Mesenchymal stem cell (in vitro differentiated cells and primary cell): ENCODE measurements at regions not wholly inside any gene's neighbourhood (a gene's known extent, or its start where the extent isn't known, plus 50 kb on each side); places are given as distances from the start of the nearest gene placed in this dataset.
A peak's percentile ranks its signal among the peaks of the same experiment; 100 is the strongest.

Source experiments
- DNase-seq: peaks from one replicate; pipeline ENCODE4 v3.0.0-alpha.2; 2013
- H2AFZ ChIP-seq: one replicate; pipeline ENCODE4 v1.6.1; 2013; ENCODE audit warnings: low read depth, mild to moderate bottlenecking, control low read depth, inconsistent platforms, low read length, moderate library complexity
- H2AK5ac ChIP-seq: 2 replicates; pipeline ENCODE4 v1.6.1; 2013; ENCODE audit warnings: low read length, moderate library complexity, mild to moderate bottlenecking, inconsistent platforms; ENCODE audit not compliant: severe bottlenecking
- H2BK120ac ChIP-seq: one replicate; pipeline ENCODE4 v1.6.1; 2013; ENCODE audit warnings: low read depth, mild to moderate bottlenecking, inconsistent platforms, low read length, moderate library complexity
- H2BK12ac ChIP-seq, 2 experiments: one replicate each; pipeline ENCODE4 v1.6.1; 2013; ENCODE audit warnings: inconsistent platforms in 2 of 2, low read length in 2 of 2, mild to moderate bottlenecking in 2 of 2, moderate library complexity in 2 of 2, control low read depth in 1 of 2
- H2BK15ac ChIP-seq: one replicate; pipeline ENCODE4 v1.6.1; 2013; ENCODE audit warnings: mild to moderate bottlenecking, low read depth, inconsistent platforms; ENCODE audit not compliant: poor library complexity, severe bottlenecking
- H2BK5ac ChIP-seq: 2 replicates; pipeline ENCODE4 v1.6.1; 2013; ENCODE audit warnings: low read depth, mild to moderate bottlenecking, low read length, control low read depth, inconsistent platforms; ENCODE audit not compliant: poor library complexity, severe bottlenecking
- H3K14ac ChIP-seq, 2 experiments: one replicate each; pipeline ENCODE4 v1.6.1; 2013; ENCODE audit warnings: inconsistent platforms in 2 of 2, low read length in 2 of 2, control low read depth in 1 of 2, mild to moderate bottlenecking in 1 of 2, moderate library complexity in 1 of 2
- H3K18ac ChIP-seq, 2 experiments: one replicate each; pipeline ENCODE4 v1.6.1; 2013; ENCODE audit warnings: inconsistent platforms in 2 of 2, low read length in 2 of 2, control low read depth in 1 of 2, low read depth in 1 of 2, mild to moderate bottlenecking in 1 of 2
- H3K23ac ChIP-seq, 2 experiments: one replicate each; pipeline ENCODE4 v1.6.1; 2013; ENCODE audit warnings: inconsistent platforms in 2 of 2, low read length in 2 of 2, mild to moderate bottlenecking in 2 of 2, moderate library complexity in 2 of 2, control low read depth in 1 of 2
- H3K27ac ChIP-seq: 2 replicates; pipeline ENCODE4 v1.5.1; 2013; ENCODE audit warnings: mild to moderate bottlenecking, moderate library complexity, low read length, control low read depth, inconsistent platforms; ENCODE audit not compliant: poor library complexity, severe bottlenecking
- H3K27me3 ChIP-seq, 2 experiments: 2 replicates each; pipeline versions ENCODE4 v1.6.1 to v1.7.0; 2013; ENCODE audit warnings: low read length in 2 of 2, mild to moderate bottlenecking in 2 of 2, moderate library complexity in 2 of 2, control low read depth in 1 of 2, inconsistent platforms in 1 of 2; ENCODE audit not compliant: control insufficient read depth in 1 of 2, insufficient read depth in 1 of 2
- H3K36me3 ChIP-seq, 2 experiments: 2 replicates each; pipeline versions ENCODE4 v1.6.1 to v1.7.0; 2013; ENCODE audit warnings: low read length in 2 of 2, control low read depth in 1 of 2, inconsistent platforms in 1 of 2, low read depth in 1 of 2, mild to moderate bottlenecking in 1 of 2; ENCODE audit not compliant: insufficient read depth in 2 of 2, control insufficient read depth in 1 of 2
- H3K4ac ChIP-seq, 2 experiments: one replicate each; pipeline ENCODE4 v1.6.1; 2013; ENCODE audit warnings: inconsistent platforms in 2 of 2, low read length in 2 of 2, mild to moderate bottlenecking in 2 of 2, moderate library complexity in 2 of 2, control low read depth in 1 of 2, low read depth in 1 of 2
- H3K4me1 ChIP-seq: 2 replicates; pipeline ENCODE4 v1.6.1; 2013; ENCODE audit warnings: low read depth, low read length, control low read depth; ENCODE audit not compliant: control insufficient read depth, insufficient read depth
- H3K4me2 ChIP-seq: 2 replicates; pipeline ENCODE4 v1.6.1; 2013; ENCODE audit warnings: low read length, mild to moderate bottlenecking, inconsistent platforms; ENCODE audit not compliant: poor library complexity, severe bottlenecking
- H3K4me3 ChIP-seq, 2 experiments: 2 replicates each; pipeline versions ENCODE4 v1.5.1 to v1.7.0; 2013; ENCODE audit warnings: low read length in 2 of 2, mild to moderate bottlenecking in 2 of 2, control low read depth in 1 of 2, low read depth in 1 of 2; ENCODE audit not compliant: insufficient read depth in 1 of 2
- H3K79me1 ChIP-seq: replicated peaks from 2 replicates; pipeline ENCODE4 v1.6.1; 2013; ENCODE audit warnings: mild to moderate bottlenecking, control low read depth, low read length, inconsistent platforms; ENCODE audit not compliant: poor library complexity, severe bottlenecking
- H3K9ac ChIP-seq: 2 replicates; pipeline ENCODE4 v1.7.0; 2013; ENCODE audit warnings: mild to moderate bottlenecking, low read length, moderate library complexity
- H3K9me3 ChIP-seq: 2 replicates; pipeline ENCODE4 v1.7.0; 2013; ENCODE audit warnings: mild to moderate bottlenecking, low read length; ENCODE audit not compliant: control insufficient read depth
- H4K8ac ChIP-seq: one replicate; pipeline ENCODE4 v1.6.1; 2013; ENCODE audit warnings: inconsistent platforms, mild to moderate bottlenecking, low read length, moderate library complexity
- H4K91ac ChIP-seq: one replicate; pipeline ENCODE4 v1.6.1; 2013; ENCODE audit warnings: mild to moderate bottlenecking, low read length, inconsistent platforms
- WGBS: methylation state at CpG from one replicate; pipeline ENCODE4 v1.1.7; 2013; ENCODE audit warnings: mixed read lengths; 5-methylcytosine and 5-hydroxymethylcytosine counted together

- WGBS = 93% methylated on average over 4 of the region's 4 CpGs
These were observed 190.9 kb downstream of the FAT4 start for GRCh38 chr4:125505621-125506020.

GRCh38 chr4:125507141-125507540 lies 192.4 kb downstream of the FAT4 start:
- Histone ChIP-seq H2AFZ (no peak overlapping the region), H3K9me3 (no peaks in the 10 kb centered on the region), H3K18ac (no peak overlapping the region), H3K27me3 (no peaks in the 10 kb centered on the region), H2AK5ac (no peak overlapping the region), H3K79me1 (no peaks in the 10 kb centered on the region), H2BK15ac (no peak overlapping the region), H3K4me2 (no peak overlapping the region), H3K4ac (no peak overlapping the region), H3K4me1 (no peaks in the 10 kb centered on the region), H3K23ac (no peak overlapping the region), H3K27ac (no peak overlapping the region), H3K36me3 (no peaks in the 10 kb centered on the region), H4K91ac (no peak overlapping the region), H2BK5ac (no peak overlapping the region), H4K8ac (no peak overlapping the region), H2BK12ac (no peak overlapping the region), H3K4me3 (no peak overlapping the region), H3K9ac (no peak overlapping the region), H2BK120ac (no peak overlapping the region), H3K14ac (no peak overlapping the region)
- DNase-seq = no peak

More at GRCh38 chr4:125505621-125506020, 190.9 kb downstream of the FAT4 start:
- no peak overlapping the region for H3K4me2 ChIP-seq
- H2BK15ac ChIP-seq = no peak overlapping the region
- DNase-seq = no peak
- H2BK5ac ChIP-seq = no peak overlapping the region
- no peak overlapping the region for H3K27ac ChIP-seq
- H3K14ac ChIP-seq = no peak overlapping the region
- H2AK5ac ChIP-seq = no peak overlapping the region
- H3K27me3 ChIP-seq = no peaks in the 10 kb centered on the region
- H2BK120ac ChIP-seq = no peak overlapping the region
- no peak overlapping the region for H2BK12ac ChIP-seq
- no peak overlapping the region for H4K91ac ChIP-seq
- H4K8ac ChIP-seq = no peak overlapping the region
- no peak overlapping the region for H3K18ac ChIP-seq
- H3K4me1 ChIP-seq = no peaks in the 10 kb centered on the region
- H3K9me3 ChIP-seq = no peaks in the 10 kb centered on the region
- H3K9ac ChIP-seq = no peak overlapping the region
- no peak overlapping the region for H3K4me3 ChIP-seq
- no peaks in the 10 kb centered on the region for H3K36me3 ChIP-seq
- no peak overlapping the region for H3K4ac ChIP-seq
- no peak overlapping the region for H3K23ac ChIP-seq
- H2AFZ ChIP-seq = no peak overlapping the region
- no peaks in the 10 kb centered on the region for H3K79me1 ChIP-seq

GRCh38 chr4:125511715-125512114 lies 197.0 kb downstream of the FAT4 start:
- H3K14ac ChIP-seq = no peak overlapping the region
- H3K18ac ChIP-seq = peak overlapping the region in 1 of 2 experiments; percentile 21
- H3K36me3 ChIP-seq = no peaks in the 10 kb centered on the region
- H3K27ac ChIP-seq = no peak overlapping the region
- no peak overlapping the region for H3K23ac ChIP-seq
- H3K9ac ChIP-seq = no peak overlapping the region
- H2BK5ac ChIP-seq = no peak overlapping the region
- peaks cover 5% of the 10 kb centered on the region for H3K9me3 ChIP-seq
- DNase-seq = no peak
- H2AK5ac ChIP-seq = no peak overlapping the region
- no peak overlapping the region for H2AFZ ChIP-seq
- no peak overlapping the region for H3K4me2 ChIP-seq
- no peak overlapping the region for H2BK15ac ChIP-seq
- no peak overlapping the region for H4K8ac ChIP-seq
- H3K27me3 ChIP-seq = no peaks in the 10 kb centered on the region
- H3K79me1 ChIP-seq = no peaks in the 10 kb centered on the region
- H3K4ac ChIP-seq = no peak overlapping the region
- 92% methylated on average over 3 of the region's 3 CpGs for WGBS
- no peak overlapping the region for H3K4me3 ChIP-seq
- H2BK120ac ChIP-seq = peak overlapping the region; percentile 5
- no peak overlapping the region for H2BK12ac ChIP-seq
- H4K91ac ChIP-seq = no peak overlapping the region
- no peaks in the 10 kb centered on the region for H3K4me1 ChIP-seq

- H2BK12ac ChIP-seq = no peak overlapping the region
- H2BK120ac ChIP-seq = no peak overlapping the region
- no peak overlapping the region for H2BK5ac ChIP-seq
- no peak overlapping the region for H3K27ac ChIP-seq
- H2AK5ac ChIP-seq = no peak overlapping the region
- 100% methylated on average over 1 of the region's 1 CpG for WGBS
- H3K23ac ChIP-seq = no peak overlapping the region
- no peak overlapping the region for H3K14ac ChIP-seq
- H3K36me3 ChIP-seq = no peaks in the 10 kb centered on the region
- H3K18ac ChIP-seq = no peak overlapping the region
- no peak overlapping the region for H3K4me3 ChIP-seq
- H3K27me3 ChIP-seq = no peaks in the 10 kb centered on the region
- no peak overlapping the region for H3K4ac ChIP-seq
- H4K91ac ChIP-seq = no peak overlapping the region
- H3K4me2 ChIP-seq = no peak overlapping the region
- H3K79me1 ChIP-seq = no peaks in the 10 kb centered on the region
- no peak for DNase-seq
- H4K8ac ChIP-seq = no peak overlapping the region
- H3K9me3 ChIP-seq = peaks cover 5% of the 10 kb centered on the region
- no peak overlapping the region for H3K9ac ChIP-seq
- no peak overlapping the region for H2AFZ ChIP-seq
- H3K4me1 ChIP-seq = no peaks in the 10 kb centered on the region
- no peak overlapping the region for H2BK15ac ChIP-seq
These were observed 200.3 kb downstream of the FAT4 start for GRCh38 chr4:125515016-125515415.
